Ascending aorta (tissue), 2 donors: ENCODE measurements at regions not wholly inside any gene's neighbourhood (a gene's known extent, or its start where the extent isn't known, plus 50 kb on each side); places are given as distances from the start of the nearest gene placed in this dataset.
"Not testable (repeated sequence)": the region's sequence is repeated elsewhere in the genome, so short reads cannot be mapped to it uniquely, and the experiment has no call there.

Experiments
- DNase-seq, 2 donors: peaks; one replicate each; pipeline ENCODE4 v3.0.0-alpha.2; 2019; ENCODE audit warnings: low spot score in 2 of 2
- H3K27ac ChIP-seq, 2 donors: fragments of 200-600 bp; sonication (generic); one replicate each; pipeline ENCODE4 v1.5.1; 2016 to 2017; ENCODE audit warnings: mild to moderate bottlenecking in 1 of 2
- H3K27me3 ChIP-seq: fragments of 200-600 bp; sonication (generic); one replicate; pipeline ENCODE4 v1.5.1; 2017
- H3K36me3 ChIP-seq, 2 donors: fragments of 200-600 bp; sonication (generic); one replicate each; pipeline ENCODE4 v1.5.1; 2016
- H3K4me1 ChIP-seq, 2 donors: fragments of 200-600 bp; sonication (generic); one replicate each; pipeline ENCODE4 v1.5.1; 2016 to 2017; ENCODE audit warnings: mild to moderate bottlenecking in 1 of 2
- H3K4me3 ChIP-seq, 2 donors: fragments of 200-600 bp; sonication (generic); one replicate each; pipeline ENCODE4 v1.5.1; 2016 to 2017; ENCODE audit warnings: mild to moderate bottlenecking in 1 of 2
- H3K9me3 ChIP-seq, 2 donors: fragments of 200-600 bp; sonication (generic); one replicate each; pipeline ENCODE4 v1.5.1; 2016
- intact Hi-C: fragments of 100-400 bp; cut with DNase I; formaldehyde crosslinking; loops from one replicate; pipeline ENCODE4 v1.15.1; 2023
- TF ChIP-seq, protein P1 (sequence below), 3 experiments: fragments of 200-600 bp in 2 of 3; fragments of 450-650 bp in 1 of 3; sonication (generic) in 2 of 3; IDR thresholded peaks; one replicate each; pipeline ENCODE4 v1.5.1; 2016 to 2019; ENCODE audit warnings: antibody characterized with exemption in 3 of 3, mild to moderate bottlenecking in 1 of 3, moderate library complexity in 1 of 3

DNA sequence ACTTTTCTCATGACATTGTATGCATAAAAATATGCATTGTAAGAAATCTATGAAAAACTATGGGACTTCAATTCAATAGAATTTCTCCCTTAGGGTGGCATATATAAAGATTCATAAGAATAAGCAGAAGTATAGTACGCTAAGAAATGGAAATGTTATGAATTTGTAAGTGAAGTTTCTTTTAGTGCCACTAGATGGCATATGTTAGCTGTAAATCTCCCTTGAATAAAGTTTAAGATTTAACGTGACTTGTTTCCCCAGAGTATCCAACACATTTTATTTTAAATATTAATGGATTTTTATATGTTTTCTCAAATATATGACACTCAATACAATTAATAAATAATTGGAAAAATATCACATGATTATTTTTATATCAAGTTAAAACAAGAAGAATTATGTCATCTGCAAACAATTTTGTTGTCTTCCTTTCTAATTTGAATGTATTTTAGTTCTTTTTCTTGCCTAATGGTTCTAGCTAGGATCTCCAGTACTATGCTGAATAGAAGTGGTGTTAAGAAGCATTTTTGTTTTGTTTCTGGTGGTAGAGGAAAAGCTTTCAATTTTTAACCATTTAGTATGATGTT is 287.2 kb downstream of the HGF start:
- no peak for DNase-seq
- Histone ChIP-seq H3K27me3 (no peaks in the 10 kb centered on the region), H3K4me1 (no peaks in the 10 kb centered on the region), H3K9me3 (no peaks in the 10 kb centered on the region), H3K27ac (peak overlapping the region in 1 of 2 donors; percentile 10), H3K4me3 (no peak overlapping the region), H3K36me3 (no peaks in the 10 kb centered on the region)
- intact Hi-C loops, result loop anchor here (5.0 kb wide), 2 partner anchors 235 to 535 kb away; no protein-coding TSS in a partner anchor
- TF ChIP-seq, protein P1, sequence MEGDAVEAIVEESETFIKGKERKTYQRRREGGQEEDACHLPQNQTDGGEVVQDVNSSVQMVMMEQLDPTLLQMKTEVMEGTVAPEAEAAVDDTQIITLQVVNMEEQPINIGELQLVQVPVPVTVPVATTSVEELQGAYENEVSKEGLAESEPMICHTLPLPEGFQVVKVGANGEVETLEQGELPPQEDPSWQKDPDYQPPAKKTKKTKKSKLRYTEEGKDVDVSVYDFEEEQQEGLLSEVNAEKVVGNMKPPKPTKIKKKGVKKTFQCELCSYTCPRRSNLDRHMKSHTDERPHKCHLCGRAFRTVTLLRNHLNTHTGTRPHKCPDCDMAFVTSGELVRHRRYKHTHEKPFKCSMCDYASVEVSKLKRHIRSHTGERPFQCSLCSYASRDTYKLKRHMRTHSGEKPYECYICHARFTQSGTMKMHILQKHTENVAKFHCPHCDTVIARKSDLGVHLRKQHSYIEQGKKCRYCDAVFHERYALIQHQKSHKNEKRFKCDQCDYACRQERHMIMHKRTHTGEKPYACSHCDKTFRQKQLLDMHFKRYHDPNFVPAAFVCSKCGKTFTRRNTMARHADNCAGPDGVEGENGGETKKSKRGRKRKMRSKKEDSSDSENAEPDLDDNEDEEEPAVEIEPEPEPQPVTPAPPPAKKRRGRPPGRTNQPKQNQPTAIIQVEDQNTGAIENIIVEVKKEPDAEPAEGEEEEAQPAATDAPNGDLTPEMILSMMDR (IDR thresholded peaks at IDR 0.05), result peak; percentile 11 to 64 (median 64)

DNA sequence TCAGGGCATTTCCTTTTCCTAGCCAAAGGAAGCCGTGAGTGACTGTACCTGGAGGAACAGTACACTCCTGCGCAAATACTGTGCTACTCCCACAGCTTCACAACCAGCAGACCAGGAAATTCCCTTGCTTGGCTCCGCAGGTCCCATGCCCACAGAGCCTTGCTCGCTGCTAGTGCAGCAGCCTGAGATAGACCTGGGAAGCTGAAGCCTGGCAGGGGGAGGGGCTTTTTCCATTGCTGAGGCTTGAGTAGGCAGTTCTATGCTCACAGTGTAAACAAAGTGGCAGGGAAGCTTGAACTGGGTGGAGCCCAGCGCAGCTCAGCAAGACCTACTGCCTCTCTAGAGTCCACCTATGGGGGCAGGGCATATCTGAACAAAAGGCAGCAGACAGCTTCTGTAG is 291.2 kb downstream of the HGF start:
- Histone ChIP-seq H3K36me3 (no peaks in the 10 kb centered on the region), H3K4me3 (no peak overlapping the region), H3K27me3 (no peaks in the 10 kb centered on the region), H3K27ac (no peak overlapping the region), H3K4me1 (no peaks in the 10 kb centered on the region), H3K9me3 (no peaks in the 10 kb centered on the region)
- TF ChIP-seq, protein P1 (IDR thresholded peaks at IDR 0.05), result no peak
- DNase-seq, result no peak
- intact Hi-C loops, result no loop called here

DNA sequence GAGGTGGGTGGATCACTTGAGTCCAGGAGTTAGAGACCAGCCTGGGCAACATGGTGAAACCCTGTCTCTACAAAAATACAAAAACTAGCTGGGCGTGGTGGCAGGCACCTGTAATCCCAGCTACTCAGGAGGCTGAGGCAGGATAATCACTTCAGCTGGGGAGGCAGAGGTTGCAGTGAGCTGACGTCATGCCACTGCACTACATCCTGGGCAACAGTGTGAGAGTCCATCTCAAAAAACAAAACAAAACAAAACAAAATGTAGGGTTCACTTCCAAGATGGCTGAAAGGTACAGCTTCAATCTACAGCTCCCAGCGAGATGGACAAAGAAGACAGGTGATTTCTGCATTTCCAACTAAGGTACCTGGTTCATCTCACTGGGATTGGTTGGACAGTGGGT is 291.6 kb downstream of the HGF start:
- H3K36me3 ChIP-seq, H3K27ac ChIP-seq, H3K27me3 ChIP-seq, intact Hi-C loops, DNase-seq, H3K4me1 ChIP-seq, H3K4me3 ChIP-seq, H3K9me3 ChIP-seq: not testable (repeated sequence)

DNA sequence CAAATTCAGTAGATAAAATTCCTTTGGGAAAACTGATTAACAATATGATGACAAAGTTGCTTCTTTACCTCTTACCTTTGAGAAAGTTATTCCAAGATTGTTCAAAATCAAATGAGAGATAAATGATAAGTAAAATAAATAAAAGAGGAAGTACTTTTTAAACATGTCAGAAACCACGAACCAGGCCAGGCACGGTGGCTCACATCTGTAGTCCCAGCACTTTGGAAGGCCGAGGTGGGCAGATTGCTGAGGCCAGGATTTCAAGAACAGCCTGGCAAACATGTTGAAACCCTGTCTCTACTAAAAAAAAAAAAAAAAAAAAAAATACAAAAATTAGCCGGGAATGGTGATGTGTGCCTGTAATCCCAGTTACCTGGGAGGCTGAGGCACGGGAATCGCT is 296.6 kb downstream of the HGF start:
- TF ChIP-seq, protein P1 (IDR thresholded peaks at IDR 0.05), result no peak
- Histone ChIP-seq H3K9me3 (no peaks in the 10 kb centered on the region), H3K4me3 (no peak overlapping the region), H3K27me3 (no peaks in the 10 kb centered on the region), H3K36me3 (no peaks in the 10 kb centered on the region), H3K4me1 (no peaks in the 10 kb centered on the region), H3K27ac (no peak overlapping the region)
- DNase-seq, result no peak
- intact Hi-C loops, result no loop called here

DNA sequence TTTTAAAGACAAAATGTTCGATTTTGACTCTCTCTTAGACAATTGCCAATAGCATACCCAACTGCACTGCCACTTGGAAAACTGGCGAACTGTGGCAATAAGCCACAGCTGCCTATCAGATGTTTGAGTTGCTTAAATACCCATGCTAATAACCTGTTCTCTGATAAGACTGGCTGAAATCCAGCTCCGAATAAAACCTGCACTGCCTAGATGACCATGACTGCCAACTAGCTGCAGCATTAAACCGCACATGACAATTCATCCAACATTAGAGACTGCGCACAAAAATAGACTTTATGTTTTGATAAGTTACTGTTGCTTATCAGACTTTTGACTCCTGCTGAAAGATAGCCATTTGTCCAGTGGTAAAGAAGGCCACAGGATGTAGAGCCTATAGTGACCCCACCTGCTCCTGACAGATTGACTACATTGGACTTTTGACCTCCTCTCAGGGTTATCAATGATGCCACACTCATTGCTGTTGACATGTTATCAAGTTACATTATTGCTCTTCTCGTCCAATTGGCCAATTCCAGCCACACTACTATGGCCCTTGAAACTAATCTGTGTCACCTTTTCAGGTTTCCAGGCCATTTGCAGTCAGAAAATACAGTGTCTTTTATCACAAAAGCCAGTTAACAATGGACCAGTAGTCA is 299.0 kb downstream of the HGF start:
- no peaks in the 10 kb centered on the region for H3K9me3 ChIP-seq

More for the DNA sequence above, 299.0 kb downstream of the HGF start:
- TF ChIP-seq, protein P1 (IDR thresholded peaks at IDR 0.05), result no peak
- H3K36me3 ChIP-seq, result no peaks in the 10 kb centered on the region
- intact Hi-C loops, result loop anchor here (1.0 kb wide), 1 partner anchor 772 kb away; no protein-coding TSS in a partner anchor
- H3K27ac ChIP-seq, result no peak overlapping the region
- no peak overlapping the region for H3K4me3 ChIP-seq
- no peak for DNase-seq
- no peaks in the 10 kb centered on the region for H3K4me1 ChIP-seq
- no peaks in the 10 kb centered on the region for H3K27me3 ChIP-seq
